Activated CD4-positive, alpha-beta T cell treated with anti-CD3 and anti-CD28 coated beads for 4 hours (primary cell): ENCODE measurements at regions not wholly inside any gene's neighbourhood (a gene's known extent, or its start where the extent isn't known, plus 50 kb on each side); places are given as distances from the start of the nearest gene placed in this dataset.
"Not testable (repeated sequence)": the region's sequence is repeated elsewhere in the genome, so short reads cannot be mapped to it uniquely, and the experiment has no call there.

Source experiments
- DNase-seq, 2 donors: peaks; one replicate each; pipeline ENCODE4 v3.0.0-alpha.2; 2020

DNA sequence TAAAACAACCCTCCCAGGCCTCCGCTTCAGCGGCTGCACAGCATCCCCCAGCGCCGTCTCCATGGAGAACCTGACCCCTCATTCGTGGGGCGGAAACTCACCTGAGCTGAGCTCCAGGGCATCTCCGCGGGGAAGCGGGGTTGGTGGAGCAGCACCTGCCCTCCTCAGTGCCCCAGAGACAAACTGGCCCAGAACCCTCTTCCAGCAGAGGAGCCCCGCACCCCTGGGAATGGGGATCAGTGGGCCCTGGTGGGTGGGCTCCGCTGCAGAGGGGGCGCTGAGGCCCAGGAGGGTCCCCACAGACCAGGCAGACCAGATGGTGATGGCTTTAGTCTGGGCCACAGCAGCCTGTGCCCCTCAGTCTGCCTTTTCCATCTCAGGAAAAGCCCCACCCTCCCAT lies 261.2 kb downstream of the ADGRD1 start:
- not testable (repeated sequence) for DNase-seq

GRCh38 chr12:131216587-131216986 lies 262.9 kb downstream of the ADGRD1 start:
- not testable (repeated sequence) for DNase-seq

GRCh38 chr12:131217024-131217586 lies 263.4 kb downstream of the ADGRD1 start:
- no peak for DNase-seq

DNA sequence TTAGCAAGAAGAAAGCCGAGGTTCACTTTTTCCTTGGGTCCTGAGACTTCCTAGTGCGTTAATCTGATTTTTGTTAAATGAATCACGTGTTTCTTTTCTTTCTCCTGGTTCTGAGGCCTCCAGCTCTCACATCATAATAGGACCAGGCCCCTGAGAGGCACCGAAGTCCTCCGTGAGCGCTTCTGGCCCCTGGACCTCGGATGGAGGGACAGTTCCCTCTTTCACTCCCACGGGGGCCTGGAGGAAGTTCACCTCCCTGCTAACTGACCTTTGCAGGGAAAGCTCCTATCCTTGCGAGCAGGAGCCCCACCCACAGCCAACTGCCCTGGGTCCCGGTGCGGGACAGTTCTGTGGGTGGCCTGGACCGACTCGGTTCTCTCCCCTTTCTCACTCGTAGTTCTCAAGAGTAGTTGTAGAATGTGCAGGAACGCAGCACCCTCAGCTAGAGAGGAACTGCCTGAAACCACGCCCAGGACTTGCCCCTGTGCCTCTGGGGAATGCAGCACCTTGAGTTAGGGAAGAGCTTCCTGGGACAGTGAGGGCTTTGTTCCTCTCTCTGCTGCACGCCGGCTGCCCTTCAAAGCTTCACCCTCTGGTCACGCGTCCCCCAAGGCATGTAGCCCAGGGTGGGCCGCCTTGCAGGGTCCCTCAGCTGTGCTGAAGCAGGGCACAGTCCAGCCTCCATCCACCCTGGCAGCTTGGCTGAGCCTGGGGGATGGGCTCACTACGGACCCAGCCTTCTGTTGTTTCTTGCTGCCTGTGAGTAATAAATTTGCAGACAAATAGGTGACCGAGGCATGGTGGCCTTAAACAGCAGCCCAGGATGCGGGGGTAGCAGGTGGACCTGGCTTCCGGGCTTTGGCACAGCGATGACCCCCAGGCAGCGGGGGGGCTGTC lies 264.6 kb downstream of the ADGRD1 start:
- no peak for DNase-seq

DNA sequence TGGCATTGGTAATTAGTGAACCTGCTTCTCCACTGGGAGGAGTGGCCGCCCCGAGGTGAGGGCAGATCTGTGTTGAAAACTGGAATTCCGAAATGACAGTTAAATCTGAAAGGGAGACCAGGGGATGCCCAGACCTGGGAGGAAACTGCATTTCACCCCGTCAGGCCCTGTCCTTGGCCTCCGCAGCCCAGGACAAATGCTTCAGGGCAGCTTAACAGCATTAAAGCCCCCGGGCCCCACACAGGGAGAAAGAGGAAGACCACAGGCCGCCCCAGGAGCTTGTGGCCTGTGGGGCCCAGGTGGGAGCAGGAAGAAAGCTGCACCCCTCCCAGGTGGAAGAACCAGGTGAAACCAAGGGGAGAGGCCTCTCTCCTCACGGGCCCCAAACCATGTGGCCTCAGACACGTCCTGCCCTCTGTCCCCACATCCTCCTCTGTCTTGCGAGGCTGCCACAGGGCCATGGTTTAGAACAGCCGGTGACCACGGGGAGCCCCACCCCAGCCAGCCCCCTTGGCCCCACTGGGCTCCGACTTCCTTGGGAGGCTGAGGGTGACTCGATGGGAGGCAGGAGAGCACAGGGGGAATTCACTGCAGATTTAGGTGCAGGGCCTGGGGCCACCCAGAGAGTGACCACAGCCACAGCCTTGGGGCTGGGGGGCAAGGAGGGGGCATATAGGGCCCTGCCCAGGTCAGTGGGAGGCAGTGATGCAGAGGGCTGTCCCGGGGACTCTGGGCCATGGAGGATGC lies 265.4 kb downstream of the ADGRD1 start:
- no peak for DNase-seq

DNA sequence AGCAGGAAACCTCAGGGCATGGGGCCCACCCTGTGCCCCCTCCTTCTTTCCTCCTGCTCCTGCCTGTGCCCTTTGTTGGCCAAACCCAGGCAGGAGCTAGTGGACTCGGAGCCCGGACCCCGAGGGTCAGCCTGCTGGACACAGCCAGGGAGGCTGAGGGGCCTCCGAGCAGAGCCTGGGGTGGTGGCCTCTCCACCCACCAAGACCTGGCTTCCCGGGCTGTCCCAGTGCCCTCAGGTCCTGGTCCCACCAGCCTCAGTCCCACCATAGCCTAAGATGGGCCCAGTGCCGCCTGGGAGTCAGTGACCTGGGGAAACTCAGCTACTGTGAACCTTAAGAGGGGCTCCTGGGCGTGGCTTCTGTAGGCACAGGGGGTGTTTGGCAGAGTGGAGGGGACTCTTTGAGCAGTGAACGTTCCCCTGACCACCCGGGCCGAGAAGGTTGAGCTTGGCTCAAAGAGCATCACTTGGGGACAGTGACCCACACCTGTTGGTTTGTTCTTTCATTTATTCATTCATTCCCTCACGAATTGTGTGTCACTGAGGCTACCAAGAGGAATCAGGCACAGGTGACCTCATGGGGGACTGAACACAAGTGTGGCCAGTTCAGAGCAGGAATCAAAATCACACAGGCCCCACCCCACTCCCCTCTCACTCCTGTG lies 266.1 kb downstream of the ADGRD1 start:
- DNase-seq = no peak

DNA sequence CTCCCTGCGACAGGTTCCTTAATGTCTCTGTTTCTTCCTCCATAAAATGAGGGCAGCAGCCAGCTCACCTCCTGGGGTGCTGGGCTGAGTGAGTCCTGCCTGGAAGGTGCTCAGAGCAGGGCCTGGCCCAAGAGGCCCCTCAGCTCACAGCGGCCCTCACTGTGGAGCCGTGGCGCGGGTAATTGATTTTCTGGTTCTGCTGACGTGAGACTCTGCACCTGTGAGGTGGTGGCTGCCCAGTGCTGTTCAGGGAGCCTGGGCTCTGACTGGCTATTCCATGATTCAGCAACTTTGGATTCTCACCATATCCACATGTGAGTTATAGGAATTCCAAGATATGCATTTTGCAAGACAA lies 266.6 kb downstream of the ADGRD1 start:
- DNase-seq = no peak

DNA sequence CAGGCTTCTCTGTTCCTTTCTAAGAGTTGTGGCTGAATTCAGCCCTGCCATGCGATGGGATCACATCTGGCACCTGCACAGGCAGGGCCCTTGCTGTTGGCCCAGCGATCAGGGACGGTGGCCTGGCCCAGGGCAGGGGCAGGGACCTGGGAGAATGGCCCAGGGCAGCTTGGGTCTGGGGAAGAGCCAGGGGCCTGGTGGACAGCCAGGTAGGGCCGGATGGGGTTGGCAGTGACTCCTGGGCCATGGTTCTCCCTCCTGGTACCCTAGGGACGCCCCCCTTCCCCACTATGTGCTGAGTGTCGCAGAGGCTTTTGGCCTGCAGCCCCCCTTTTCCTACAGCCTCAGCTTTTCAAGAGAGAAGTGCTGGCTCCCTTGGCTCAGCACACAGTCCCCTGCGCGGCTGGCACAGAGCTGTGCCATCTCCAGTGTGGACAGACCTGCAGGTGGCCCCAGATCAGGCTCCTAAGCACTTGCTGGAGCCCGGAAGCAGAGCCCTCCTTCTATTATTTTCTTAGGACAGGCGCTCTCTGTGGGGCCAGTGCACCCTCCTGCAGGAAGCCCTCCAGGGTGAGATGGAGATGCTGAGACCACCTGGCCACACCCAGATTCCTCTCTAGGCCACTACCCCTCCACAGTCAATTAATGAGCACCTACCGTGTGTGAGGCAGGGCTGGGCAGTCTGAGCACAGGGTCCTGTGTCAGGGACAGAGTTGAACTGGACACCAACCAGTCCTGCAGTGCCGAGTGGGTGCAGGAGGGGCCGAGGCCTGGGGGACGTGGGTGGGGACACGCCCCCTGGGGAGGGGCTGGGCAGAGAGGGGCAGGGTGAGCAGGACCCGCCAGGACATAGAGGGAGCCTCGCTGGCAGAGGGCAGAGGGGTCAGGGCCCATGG lies 267.6 kb downstream of the ADGRD1 start:
- no peak for DNase-seq

- DNase-seq = no peak
Observed at GRCh38 chr12:131221957-131222328, 268.2 kb downstream of the ADGRD1 start.

GRCh38 chr12:131222329-131223139 lies 268.8 kb downstream of the ADGRD1 start:
- no peak for DNase-seq

- no peak for DNase-seq
Observed at GRCh38 chr12:131223171-131223761, 269.6 kb downstream of the ADGRD1 start.

- DNase-seq = no peak
Observed at GRCh38 chr12:131223791-131224225, 270.1 kb downstream of the ADGRD1 start.

GRCh38 chr12:131224226-131225065 lies 270.7 kb downstream of the ADGRD1 start:
- not testable (repeated sequence) for DNase-seq

DNA sequence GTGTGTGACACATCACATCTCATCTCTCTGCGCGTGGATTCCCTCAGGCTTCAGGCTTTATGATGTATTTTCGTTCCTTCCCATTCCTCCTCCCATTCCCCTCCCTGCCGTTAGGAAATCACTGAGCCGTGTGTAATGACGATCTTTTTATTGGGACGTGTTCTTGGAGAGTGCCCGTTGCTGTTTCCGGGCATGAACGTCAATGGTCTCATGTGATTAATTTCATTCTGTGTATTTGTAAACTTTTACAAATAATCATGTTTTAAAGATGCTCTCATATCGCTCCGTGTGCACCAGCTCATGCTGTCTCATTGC lies 271.3 kb downstream of the ADGRD1 start:
- DNase-seq = not testable (repeated sequence)

DNA sequence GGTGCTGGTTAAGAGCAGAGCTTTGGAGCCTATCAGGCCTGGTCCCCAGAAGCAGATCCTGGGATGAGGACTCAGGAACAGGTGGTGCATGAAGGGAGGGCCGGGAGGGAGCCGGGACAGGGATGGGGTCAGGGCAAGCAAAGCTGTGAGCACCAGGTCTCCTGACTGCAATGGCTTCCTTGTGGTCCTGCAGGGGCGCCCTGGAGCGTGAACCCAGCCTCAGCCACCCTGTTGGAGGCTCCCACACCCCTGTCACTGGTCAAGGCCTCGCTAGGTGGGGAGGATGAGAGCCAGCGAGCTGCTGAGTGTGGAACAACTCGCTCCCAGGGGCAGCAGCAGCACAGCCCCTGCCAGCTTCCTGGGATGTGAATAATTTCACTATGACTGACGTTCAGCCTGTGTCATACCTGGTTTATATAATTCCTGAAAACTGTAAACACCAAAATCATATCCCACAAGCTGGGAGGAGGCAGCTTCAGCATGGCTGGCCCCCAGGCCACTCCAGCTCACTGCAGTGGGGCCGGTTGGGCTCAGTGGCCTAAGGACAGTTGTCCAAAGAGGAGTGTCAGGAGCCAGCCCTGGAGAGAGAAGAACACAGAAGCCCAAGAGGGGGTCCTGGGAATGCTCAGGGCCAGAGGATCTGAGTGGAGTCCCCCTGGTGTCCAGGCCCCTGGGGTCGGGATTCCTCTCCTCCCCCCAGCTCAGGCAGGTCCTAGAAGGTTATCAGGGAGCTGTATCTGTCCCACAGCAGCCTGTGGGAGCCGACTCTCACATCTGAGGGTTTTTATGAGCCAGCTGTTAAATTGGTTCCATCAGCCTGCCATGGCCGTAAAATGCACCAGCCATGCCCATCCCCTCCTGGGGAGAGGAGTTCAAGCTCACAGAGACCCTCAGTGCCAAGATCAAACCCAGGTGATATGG lies 272.9 kb downstream of the ADGRD1 start:
- DNase-seq = no peak

- not testable (repeated sequence) for DNase-seq
Observed at GRCh38 chr12:131227641-131228040, 273.9 kb downstream of the ADGRD1 start.

GRCh38 chr12:131229079-131229425 lies 275.3 kb downstream of the ADGRD1 start:
- not testable (repeated sequence) for DNase-seq

DNA sequence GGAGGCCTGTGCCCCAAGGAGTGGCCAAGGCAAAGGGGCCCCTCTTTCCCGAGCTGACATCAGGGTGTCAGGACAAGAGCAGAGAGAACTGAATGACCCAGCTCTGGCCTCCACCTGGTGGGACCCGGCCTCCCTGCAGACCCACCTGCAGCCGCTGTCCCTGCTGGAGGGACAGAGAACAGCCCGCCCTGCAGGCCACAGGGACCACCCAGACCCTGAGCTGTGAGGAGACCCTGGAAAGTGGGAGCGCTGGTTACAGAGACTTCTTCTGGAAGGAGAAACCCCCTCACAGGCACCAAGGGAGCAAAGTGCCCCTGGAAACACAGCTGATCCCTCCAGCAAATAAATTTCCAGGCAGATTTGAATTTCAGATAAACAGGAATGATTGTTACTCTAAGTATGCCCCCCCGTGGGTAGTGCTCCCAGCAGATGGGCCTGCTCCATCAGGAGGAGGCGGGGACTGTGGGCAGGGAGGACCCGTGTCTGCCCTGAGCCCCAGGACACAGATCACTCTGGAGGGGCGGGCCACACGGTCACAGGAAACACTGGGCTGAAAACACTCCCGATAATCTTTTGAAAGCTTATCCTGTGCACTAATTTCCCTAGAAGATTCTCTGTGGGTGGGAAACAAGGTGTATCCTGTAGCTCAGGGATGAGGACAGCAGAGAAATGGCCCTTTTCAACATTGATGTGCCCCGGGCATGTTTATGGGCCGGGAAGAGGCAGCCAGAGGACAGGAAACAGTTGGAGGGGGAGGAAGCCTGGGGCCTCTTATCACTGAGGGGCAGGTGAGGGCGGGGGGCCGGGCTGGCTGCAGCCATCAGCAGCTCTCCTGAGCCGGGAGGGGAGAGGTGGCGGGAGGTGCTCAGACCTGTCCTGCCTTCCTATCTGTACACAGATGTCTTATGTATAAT lies 276.0 kb downstream of the ADGRD1 start:
- DNase-seq = no peak
